ENCODE measurements at regions not wholly inside any gene's neighbourhood (a gene's known extent, or its start where the extent isn't known, plus 50 kb on each side); places are given as distances from the start of the nearest gene placed in this dataset.

- no peak for TF ChIP-seq POLR2A (IDR thresholded peaks at IDR 0.05)
- TF ChIP-seq POLR2AphosphoS5 (IDR thresholded peaks at IDR 0.05): no peak
- TF ChIP-seq, protein P1, sequence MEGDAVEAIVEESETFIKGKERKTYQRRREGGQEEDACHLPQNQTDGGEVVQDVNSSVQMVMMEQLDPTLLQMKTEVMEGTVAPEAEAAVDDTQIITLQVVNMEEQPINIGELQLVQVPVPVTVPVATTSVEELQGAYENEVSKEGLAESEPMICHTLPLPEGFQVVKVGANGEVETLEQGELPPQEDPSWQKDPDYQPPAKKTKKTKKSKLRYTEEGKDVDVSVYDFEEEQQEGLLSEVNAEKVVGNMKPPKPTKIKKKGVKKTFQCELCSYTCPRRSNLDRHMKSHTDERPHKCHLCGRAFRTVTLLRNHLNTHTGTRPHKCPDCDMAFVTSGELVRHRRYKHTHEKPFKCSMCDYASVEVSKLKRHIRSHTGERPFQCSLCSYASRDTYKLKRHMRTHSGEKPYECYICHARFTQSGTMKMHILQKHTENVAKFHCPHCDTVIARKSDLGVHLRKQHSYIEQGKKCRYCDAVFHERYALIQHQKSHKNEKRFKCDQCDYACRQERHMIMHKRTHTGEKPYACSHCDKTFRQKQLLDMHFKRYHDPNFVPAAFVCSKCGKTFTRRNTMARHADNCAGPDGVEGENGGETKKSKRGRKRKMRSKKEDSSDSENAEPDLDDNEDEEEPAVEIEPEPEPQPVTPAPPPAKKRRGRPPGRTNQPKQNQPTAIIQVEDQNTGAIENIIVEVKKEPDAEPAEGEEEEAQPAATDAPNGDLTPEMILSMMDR (IDR thresholded peaks at IDR 0.05 in 8 of 11, conservative IDR thresholded peaks at IDR 0.05 in 3 of 11): no peak
Measured at GRCh38 chr19:34580055-34580336, 97.0 kb downstream of the SCGB2B2 start.
